ENCODE measurements at regions not wholly inside any gene's neighbourhood (a gene's known extent, or its start where the extent isn't known, plus 50 kb on each side); places are given as distances from the start of the nearest gene placed in this dataset.

DNA sequence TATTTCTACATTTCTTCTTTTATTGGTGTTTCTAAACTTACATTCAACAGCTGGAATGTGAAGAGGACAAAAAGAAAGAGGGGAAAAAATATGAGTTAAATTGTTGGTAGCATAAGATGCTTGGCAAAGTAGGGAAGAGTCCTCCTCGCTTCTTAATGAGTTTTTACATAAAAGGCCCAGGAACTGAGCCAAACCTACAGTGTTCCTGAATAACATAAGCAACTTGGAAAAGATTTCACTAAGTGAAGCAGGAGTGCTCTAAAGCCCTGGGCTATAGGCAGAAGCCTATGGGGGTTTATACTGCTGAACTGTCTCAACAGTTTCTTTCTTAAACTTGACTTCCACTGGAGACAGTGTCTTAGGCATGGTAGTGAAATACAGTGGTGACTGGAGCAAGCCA lies 115.0 kb upstream of the USP25 start:
- ATAC-seq = no peak
- Histone ChIP-seq H2AFZ (ENCODE audit: low read length) (no peak overlapping the region), H3K27ac (ENCODE audit: extremely low read length, insufficient read depth, low read length) (no peak overlapping the region), H3K36me3 (replicated peaks in 1 of 2; ENCODE audit: control insufficient read depth in 1 of 2, insufficient read depth in 2 of 2, low read length in 2 of 2) (no peaks in the 10 kb centered on the region), H3K27me3 (ENCODE audit: control insufficient read depth in 1 of 2, insufficient read depth in 2 of 2, low read length in 2 of 2) (no peaks in the 10 kb centered on the region; a peak in 1 of 5 replicates), H3K4me2 (ENCODE audit: low read depth, low read length) (no peak overlapping the region), H3K9ac (ENCODE audit: insufficient read depth, low read depth, low read length) (no peak overlapping the region), H3K4me3 (replicated peaks in 1 of 3; ENCODE audit: insufficient read depth in 1 of 3, low read depth in 2 of 3, low read length in 3 of 3) (no peak overlapping the region), H3K9me3 (ENCODE audit: low read length) (no peaks in the 10 kb centered on the region), H3K4me1 (ENCODE audit: insufficient read depth, low read length) (no peaks in the 10 kb centered on the region), H4K20me1 (ENCODE audit: insufficient read depth, low read length) (no peaks in the 10 kb centered on the region), H3K79me2 (ENCODE audit: insufficient read depth, low read length) (no peaks in the 10 kb centered on the region)
- ChIA-PET POLR2A (no interaction called here), CTCF (ENCODE audit: low intra/inter-chr PET ratio, low total read pairs) (no interaction called here)
- FAIRE-seq = no peak
- in situ Hi-C loops (cut with HindIII; ENCODE audit: extremely low pct_ligation_motif_present, low pct_unique_long_range_greater_than_20kb) = no loop called here
- BruUV-seq (replicated peaks) = no TSS peak
- intact Hi-C loops (cut with micrococcal nuclease; ENCODE audit: unreplicated experiment) = no loop called here
- DNase-seq (ENCODE audit: low spot score) = no peak
- WGBS (ENCODE audit: low lambda C conversion rate) = 3% methylated on average over 1 of the region's 1 CpG
- TF ChIP-seq KDM5B (CRISPR knock-in tag; IDR thresholded peaks at IDR 0.05; ENCODE audit: borderline replicate concordance) = no peak
- TF ChIP-seq TEAD2 (CRISPR knock-in tag; IDR thresholded peaks at IDR 0.05) = no peak
- no peak for TF ChIP-seq ZEB1 (IDR thresholded peaks at IDR 0.05; ENCODE audit: insufficient replicate concordance, low read depth)
- no peak for TF ChIP-seq KLF12 (CRISPR knock-in tag; IDR thresholded peaks at IDR 0.05; ENCODE audit: borderline replicate concordance)
- TF ChIP-seq, protein P1, sequence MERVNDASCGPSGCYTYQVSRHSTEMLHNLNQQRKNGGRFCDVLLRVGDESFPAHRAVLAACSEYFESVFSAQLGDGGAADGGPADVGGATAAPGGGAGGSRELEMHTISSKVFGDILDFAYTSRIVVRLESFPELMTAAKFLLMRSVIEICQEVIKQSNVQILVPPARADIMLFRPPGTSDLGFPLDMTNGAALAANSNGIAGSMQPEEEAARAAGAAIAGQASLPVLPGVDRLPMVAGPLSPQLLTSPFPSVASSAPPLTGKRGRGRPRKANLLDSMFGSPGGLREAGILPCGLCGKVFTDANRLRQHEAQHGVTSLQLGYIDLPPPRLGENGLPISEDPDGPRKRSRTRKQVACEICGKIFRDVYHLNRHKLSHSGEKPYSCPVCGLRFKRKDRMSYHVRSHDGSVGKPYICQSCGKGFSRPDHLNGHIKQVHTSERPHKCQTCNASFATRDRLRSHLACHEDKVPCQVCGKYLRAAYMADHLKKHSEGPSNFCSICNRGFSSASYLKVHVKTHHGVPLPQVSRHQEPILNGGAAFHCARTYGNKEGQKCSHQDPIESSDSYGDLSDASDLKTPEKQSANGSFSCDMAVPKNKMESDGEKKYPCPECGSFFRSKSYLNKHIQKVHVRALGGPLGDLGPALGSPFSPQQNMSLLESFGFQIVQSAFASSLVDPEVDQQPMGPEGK (CRISPR knock-in tag; IDR thresholded peaks at IDR 0.05) = no peak
- TF ChIP-seq ZNF691 (CRISPR knock-in tag; IDR thresholded peaks at IDR 0.05; ENCODE audit: borderline replicate concordance, low read depth) = no peak
- TF ChIP-seq ZNF776 (CRISPR knock-in tag; IDR thresholded peaks at IDR 0.05) = no peak
- no peak for TF ChIP-seq THRA (CRISPR knock-in tag; IDR thresholded peaks at IDR 0.05; ENCODE audit: borderline replicate concordance)
- TF ChIP-seq CSRNP1 (CRISPR knock-in tag; IDR thresholded peaks at IDR 0.05) = no peak
- no peak for TF ChIP-seq SMARCE1 (IDR thresholded peaks at IDR 0.05; ENCODE audit: borderline replicate concordance)
- no peak for TF ChIP-seq ZNF781 (CRISPR knock-in tag; IDR thresholded peaks at IDR 0.05; ENCODE audit: borderline replicate concordance, not compliant biosample characterization)
- TF ChIP-seq, protein P2, sequence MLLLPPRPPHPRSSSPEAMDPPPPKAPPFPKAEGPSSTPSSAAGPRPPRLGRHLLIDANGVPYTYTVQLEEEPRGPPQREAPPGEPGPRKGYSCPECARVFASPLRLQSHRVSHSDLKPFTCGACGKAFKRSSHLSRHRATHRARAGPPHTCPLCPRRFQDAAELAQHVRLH (CRISPR knock-in tag; IDR thresholded peaks at IDR 0.05; ENCODE audit: borderline replicate concordance, low read depth) = no peak
- TF ChIP-seq ZKSCAN5 (CRISPR knock-in tag; IDR thresholded peaks at IDR 0.05) = no peak
- TF ChIP-seq FOXJ3 (CRISPR knock-in tag; IDR thresholded peaks at IDR 0.05; ENCODE audit: borderline replicate concordance) = no peak
- no peak for TF ChIP-seq NFYB (CRISPR knock-in tag; IDR thresholded peaks at IDR 0.05)
- no peak for TF ChIP-seq ATAD3A (CRISPR knock-in tag; IDR thresholded peaks at IDR 0.05)
- TF ChIP-seq NCOA5 (CRISPR knock-in tag; IDR thresholded peaks at IDR 0.05) = no peak
- TF ChIP-seq ARID3A (IDR thresholded peaks at IDR 0.05; ENCODE audit: low read depth, low read length) = no peak
- no peak for TF ChIP-seq GPN1 (CRISPR knock-in tag; IDR thresholded peaks at IDR 0.05; ENCODE audit: borderline replicate concordance)
